GM21619 (cell line): ENCODE measurements at regions not wholly inside any gene's neighbourhood (a gene's known extent, or its start where the extent isn't known, plus 50 kb on each side); places are given as distances from the start of the nearest gene placed in this dataset.
"Not testable (repeated sequence)": the region's sequence is repeated elsewhere in the genome, so short reads cannot be mapped to it uniquely, and the experiment has no call there.

ENCODE experiments used
- ATAC-seq: cut with Tn5 transposase; IDR thresholded peaks from one replicate; pipeline ENCODE4 v1.9.1; 2021; ENCODE audit not compliant: unreplicated experiment

- no peak for ATAC-seq
Observed at GRCh38 chrX:38937926-38938325, 136.7 kb downstream of the MID1IP1 start.

DNA sequence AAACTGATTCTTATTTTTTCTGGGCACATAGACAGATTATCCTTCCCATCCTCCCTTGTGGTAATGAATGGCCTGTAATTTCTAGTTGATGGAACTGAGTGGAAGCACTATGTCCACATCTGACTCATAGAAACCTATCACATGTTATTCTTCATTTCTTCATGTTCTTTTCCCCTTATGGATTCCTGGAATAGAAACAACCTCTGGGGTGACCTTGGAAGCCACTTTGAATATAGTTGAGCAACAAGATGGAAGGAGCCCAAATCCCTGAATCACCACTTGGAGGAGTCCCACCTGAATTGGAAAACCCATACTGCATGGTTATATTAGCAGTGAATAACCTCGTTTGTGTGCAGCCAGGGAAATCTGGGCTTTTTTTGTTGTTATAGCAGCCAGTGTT is 137.8 kb downstream of the MID1IP1 start:
- ATAC-seq: no peak

- ATAC-seq: no peak
Observed at GRCh38 chrX:38940547-38940946, 139.3 kb downstream of the MID1IP1 start.

GRCh38 chrX:38941675-38942074 is 140.4 kb downstream of the MID1IP1 start:
- ATAC-seq: no peak

GRCh38 chrX:38943120-38943519 is 141.9 kb downstream of the MID1IP1 start:
- ATAC-seq: no peak

DNA sequence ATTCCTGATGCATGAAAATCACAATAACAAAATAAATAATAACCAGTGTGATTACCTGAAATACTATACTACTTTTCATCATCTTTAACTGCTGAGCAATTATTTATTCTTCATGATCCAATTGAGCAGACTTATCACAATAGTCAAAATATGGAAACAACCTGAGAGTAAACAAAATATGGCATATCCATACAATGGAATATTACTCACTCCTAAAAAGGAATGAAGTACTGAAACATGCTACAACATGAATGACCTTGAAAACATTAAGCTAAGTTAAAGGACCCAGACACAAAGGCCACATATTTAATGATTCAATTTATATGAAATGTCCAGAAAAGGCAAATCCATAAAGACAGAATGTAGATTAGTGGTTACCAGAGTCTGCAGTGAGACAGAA is 146.8 kb downstream of the MID1IP1 start:
- ATAC-seq: no peak

- ATAC-seq: no peak
Observed at GRCh38 chrX:38954520-38954919, 153.3 kb downstream of the MID1IP1 start.

DNA sequence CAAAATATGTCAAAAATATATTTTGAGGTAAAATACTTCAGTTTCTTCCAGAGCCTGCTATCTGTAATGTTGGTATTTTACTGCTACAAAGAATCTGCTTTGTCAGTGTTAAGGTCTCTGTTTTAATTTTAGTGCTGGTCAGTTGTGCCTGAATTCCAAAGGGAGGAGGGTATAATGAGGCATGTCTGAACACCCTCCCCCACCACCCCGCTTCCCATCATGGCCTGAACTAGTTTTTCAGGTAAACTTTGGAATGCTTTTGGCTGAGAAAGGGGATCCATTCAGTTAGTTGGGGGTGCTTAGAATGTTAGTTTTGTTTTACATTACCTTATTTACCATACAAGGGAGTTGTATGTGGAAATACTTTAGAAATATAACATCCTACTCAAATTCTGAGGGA is 158.5 kb downstream of the MID1IP1 start:
- ATAC-seq: no peak

- no peak for ATAC-seq
Observed at GRCh38 chrX:38960137-38960536, 158.9 kb downstream of the MID1IP1 start.

GRCh38 chrX:38961936-38962335 is 160.7 kb downstream of the MID1IP1 start:
- ATAC-seq: no peak

- ATAC-seq: not testable (repeated sequence)
Observed at GRCh38 chrX:38963244-38963643, 162.0 kb downstream of the MID1IP1 start.

DNA sequence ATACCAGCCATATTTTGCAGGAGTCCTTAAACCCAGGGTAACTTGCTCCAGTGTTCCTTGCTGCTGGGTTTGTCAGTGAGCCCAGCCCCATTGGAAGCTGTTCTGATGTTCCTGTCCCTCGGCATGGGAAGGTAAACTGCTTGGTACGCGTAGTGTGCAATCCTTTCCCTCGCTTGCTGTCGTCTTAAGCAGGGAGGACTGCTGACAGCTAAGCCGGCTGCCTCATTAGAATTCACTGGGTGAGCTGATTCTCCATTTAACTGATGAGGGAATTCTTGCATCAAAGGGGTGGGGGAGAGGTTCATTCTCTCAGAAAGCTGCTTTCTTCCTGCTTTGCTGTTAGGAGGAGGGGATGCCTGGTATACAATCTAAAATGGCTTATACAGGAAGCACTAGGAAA is 164.6 kb downstream of the MID1IP1 start:
- ATAC-seq: no peak

GRCh38 chrX:38968344-38969216 is 167.3 kb downstream of the MID1IP1 start:
- ATAC-seq: no peak

GRCh38 chrX:38970074-38970473 is 168.8 kb downstream of the MID1IP1 start:
- ATAC-seq: peak; percentile 67

GRCh38 chrX:38970845-38971244 is 169.6 kb downstream of the MID1IP1 start:
- no peak for ATAC-seq

DNA sequence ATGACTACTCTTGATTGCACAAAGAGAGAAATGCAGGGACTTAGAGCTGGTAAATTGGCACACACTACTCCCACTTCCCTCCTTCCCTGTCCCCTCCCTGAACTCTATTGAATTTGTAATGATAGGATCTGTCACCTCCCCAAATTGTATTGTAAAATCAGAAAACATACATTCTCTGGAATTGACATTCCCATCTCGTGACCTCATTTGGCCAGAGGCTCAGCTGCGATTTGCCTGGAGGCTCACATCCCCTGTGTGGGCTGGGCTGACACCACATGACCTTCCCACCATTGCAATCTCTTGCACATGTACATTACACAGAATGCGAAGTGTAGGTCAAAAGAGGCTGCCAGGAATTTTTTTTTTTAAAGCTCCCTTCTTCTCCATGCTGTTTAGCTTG is 172.1 kb downstream of the MID1IP1 start:
- ATAC-seq: no peak

GRCh38 chrX:38974542-38974941 is 173.3 kb downstream of the MID1IP1 start:
- no peak for ATAC-seq

- no peak for ATAC-seq
Observed at GRCh38 chrX:38975368-38975942, 174.2 kb downstream of the MID1IP1 start.

- no peak for ATAC-seq
Observed at GRCh38 chrX:38982370-38982769, 181.1 kb downstream of the MID1IP1 start.

DNA sequence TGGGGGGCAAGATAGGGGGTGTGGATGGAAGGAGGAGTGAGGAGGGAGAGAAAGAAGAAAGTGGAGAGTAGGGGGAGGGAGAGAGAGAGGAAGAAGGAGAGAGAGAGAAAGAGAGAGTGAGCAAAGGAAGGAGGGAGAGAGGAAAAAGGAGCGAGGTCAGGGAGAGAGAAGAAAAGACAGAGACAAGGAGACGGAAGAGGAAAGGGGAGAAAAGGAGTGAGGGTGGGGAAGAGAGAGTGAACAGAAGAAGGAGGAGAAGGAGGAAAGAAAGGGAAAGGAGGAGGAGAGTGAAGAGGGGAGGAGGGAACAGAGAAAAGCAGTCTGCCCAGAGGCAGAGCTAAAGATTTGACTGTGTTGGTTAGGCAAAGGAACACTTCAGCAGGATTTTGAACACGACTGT is 181.6 kb downstream of the MID1IP1 start:
- ATAC-seq: no peak

- no peak for ATAC-seq
Observed at GRCh38 chrX:38985375-38985774, 184.1 kb downstream of the MID1IP1 start.

GRCh38 chrX:38985945-38986344 is 184.7 kb downstream of the MID1IP1 start:
- no peak for ATAC-seq

- no peak for ATAC-seq
Observed at GRCh38 chrX:38986586-38986985, 185.3 kb downstream of the MID1IP1 start.
